ENCODE measurements at regions not wholly inside any gene's neighbourhood (a gene's known extent, or its start where the extent isn't known, plus 50 kb on each side); places are given as distances from the start of the nearest gene placed in this dataset.

GRCh38 chr9:78813602-78814180 is 516.8 kb downstream of the PSAT1 start:
- DNase-seq = no peak

DNA sequence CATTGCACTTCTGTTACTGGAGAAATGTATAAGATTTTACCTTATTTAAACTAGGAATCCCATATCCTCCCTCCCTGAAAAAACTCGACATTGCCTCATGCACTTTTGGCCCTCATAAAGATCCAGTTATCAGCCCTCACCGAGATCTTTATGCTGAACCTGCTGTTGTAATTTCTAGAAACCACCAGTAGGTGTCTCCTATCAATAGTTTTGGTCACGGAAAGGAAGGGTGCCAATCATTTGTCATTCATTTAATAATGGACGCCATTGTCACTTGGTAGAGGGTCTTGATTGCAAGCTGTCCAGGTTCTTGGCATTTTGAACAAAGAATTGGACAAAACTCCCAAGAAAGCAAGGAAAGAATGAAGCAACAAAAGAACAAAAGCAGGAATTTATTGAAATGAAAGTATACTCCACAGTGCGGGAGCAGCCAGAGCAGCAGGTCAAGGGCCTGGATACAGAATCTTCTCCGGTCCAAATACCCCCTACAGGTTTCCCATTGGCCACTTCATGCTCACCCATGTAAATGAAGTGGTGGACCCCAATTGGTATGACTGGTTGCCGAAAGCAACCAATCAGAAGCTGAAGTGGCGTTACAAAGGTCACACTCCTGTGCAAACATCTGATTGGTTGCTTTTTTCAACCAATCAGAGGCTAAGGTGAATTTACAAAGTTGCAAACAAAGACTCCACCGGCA is 524.3 kb downstream of the PSAT1 start:
- DNase-seq = peak; percentile 60

DNA sequence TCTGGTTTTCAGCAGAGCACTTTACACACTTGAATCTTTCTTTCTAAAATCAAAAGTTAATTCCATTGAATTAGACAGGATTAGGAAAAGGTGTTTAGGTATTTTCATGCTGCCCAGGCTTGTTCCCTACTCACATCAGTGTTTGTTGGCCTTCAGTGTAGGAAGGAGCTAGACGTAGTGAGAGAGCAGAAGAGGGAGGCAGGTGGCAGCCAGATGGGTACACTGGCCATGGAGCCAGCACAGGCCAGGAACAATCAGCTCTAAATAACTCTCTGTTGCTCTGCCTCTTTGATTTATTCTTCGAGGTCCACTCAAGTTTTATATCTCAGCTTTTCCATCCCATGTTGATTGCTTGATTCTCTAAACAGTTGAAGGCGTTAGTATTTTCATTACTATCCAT is 529.6 kb downstream of the PSAT1 start:
- no peak for DNase-seq

GRCh38 chr9:78828521-78828920 is 531.6 kb downstream of the PSAT1 start:
- DNase-seq = no peak

DNA sequence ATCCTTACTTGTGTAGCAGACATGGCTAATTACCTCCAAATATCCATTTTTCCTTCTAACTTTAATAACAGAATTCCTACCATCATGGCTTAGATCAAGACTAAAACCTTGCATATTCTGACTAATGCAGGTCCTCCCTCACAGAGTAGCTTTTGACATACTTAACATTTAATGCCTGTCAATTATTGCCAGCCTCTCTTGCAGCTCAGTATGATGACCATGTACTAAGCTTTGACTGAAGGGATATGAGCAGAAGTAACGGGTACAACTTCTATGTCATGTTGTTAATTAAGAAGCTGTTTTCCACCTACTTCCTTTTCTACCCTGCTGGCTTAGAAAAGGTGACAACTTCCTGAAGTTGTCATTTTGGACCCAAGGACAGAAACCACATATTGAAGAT is 533.4 kb downstream of the PSAT1 start:
- DNase-seq = no peak

- peak; percentile 15 for DNase-seq
Measured at GRCh38 chr9:78831726-78832125, 534.8 kb downstream of the PSAT1 start.

DNA sequence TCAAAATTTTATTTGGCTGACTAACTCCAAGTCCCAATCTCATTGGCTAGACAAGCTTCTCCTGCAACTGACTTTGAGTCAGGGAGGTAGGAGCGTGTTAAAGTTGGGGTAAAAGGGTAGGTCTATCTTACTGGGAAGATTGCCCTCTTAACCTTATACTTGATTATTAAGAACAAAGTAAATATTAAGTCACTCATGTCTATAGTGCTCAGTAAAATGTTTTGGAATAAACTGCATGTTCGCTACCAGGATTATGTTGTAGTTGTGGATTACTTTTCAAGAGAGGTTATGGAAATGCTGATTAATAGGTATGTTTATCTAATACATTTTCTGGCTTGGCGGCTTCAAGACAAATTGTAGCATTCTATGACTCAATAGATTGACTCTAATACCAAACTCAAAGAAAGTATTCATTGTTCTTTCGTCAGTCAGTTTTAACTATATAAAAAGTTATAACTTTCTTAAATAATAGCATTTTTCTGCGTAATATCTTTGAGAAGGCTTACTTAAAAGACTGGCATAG is 539.1 kb downstream of the PSAT1 start:
- DNase-seq = no peak

- DNase-seq = no peak
Measured at GRCh38 chr9:78839252-78839651, 542.3 kb downstream of the PSAT1 start.

DNA sequence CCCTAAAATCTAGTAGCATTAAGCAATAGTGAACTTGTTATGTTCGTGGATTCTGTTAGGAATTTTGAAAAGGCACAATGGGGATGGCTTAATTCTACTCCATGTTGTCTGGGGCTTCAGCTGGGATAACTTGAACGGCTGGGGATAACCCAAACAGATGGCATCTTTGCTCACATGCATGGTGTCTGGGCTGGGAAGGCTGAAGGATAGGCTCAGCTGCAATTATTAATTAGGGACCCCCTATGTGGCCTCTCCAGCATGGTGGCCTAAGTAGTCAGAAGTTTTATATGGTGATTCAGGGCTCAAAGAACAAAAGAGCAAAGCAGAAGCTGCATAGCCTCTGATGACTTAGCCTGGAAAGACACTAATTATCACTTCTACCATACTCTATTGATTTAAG is 551.1 kb downstream of the PSAT1 start:
- no peak for DNase-seq

DNA sequence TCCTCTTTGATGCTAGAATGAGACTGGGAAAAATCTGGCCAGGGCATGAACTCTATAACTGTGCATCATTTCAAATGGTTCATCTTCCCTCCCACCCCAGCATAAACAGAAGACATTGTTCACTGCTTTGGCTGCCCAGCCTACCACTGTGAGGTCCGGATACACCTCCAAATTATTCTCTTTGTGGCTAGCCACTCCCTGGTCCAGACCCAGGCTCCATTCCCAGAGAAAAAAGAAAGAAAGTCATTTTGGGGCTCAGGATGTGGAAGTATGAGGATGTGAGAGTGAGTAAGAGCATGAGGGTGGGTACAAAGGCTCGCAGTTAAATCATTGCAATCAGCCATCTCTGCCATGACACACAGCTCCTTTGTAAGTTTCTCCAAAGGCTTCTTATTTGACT is 559.2 kb downstream of the PSAT1 start:
- no peak for DNase-seq

GRCh38 chr9:78856781-78857180 is 559.9 kb downstream of the PSAT1 start:
- no peak for DNase-seq

GRCh38 chr9:78857373-78858225 is 560.7 kb downstream of the PSAT1 start:
- DNase-seq = no peak

- peak; percentile 59 for DNase-seq
Measured at GRCh38 chr9:78858266-78858665, 561.3 kb downstream of the PSAT1 start.

DNA sequence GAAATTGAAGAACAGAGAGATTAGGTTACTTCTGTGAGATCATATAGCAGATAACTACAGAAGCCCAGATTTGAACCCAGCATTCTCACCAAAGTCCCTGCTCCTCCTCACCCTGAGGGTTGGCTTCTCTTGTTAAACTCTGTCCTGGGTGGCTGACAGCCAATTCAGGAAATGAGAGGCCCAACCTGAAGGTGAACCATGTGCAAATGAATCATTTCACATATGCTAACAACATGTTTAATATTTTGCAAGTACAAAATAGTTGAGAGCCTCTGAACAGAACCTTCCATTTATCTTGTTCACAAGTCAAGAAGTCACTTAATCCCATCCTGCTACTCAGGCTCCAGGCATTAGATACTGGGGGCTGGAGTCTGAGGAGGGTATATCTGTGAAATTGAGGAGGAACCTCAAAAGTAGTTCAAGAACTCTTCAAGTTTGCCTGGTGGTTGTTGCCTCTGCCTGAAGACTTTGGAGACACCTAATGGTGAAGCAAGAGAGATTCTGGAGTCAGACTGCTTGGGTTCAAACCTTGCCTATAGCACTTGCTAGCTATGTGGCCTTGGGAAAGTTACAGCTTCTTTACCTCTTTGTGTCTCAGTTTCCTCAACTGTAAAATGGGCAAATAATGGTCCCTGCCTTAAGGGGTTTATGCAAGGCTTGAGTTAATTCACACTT is 564.0 kb downstream of the PSAT1 start:
- DNase-seq = peak; percentile 88

- DNase-seq = no peak
Measured at GRCh38 chr9:78863531-78863930, 566.6 kb downstream of the PSAT1 start.

DNA sequence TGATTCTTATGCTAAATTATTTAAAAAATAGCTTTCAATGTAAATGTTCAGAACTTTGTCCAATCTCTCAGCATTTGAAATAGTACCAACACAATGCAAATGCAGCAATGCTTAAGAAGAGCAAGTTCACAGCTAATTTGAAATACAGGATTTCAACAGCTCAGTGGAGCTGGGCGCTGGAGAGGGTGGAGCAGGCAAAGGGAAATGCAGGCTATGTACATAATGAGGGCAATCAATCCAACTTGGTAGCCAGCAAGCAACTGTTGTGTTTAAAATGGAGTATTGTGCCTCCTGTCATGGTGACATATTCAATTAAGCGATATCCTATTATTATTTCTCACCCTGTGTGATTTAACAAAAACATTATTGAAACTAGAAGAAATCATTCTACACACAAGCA is 568.8 kb downstream of the PSAT1 start:
- peak; percentile 25 for DNase-seq

GRCh38 chr9:78866207-78867132 is 569.5 kb downstream of the PSAT1 start:
- peak; percentile 97 for DNase-seq

DNA sequence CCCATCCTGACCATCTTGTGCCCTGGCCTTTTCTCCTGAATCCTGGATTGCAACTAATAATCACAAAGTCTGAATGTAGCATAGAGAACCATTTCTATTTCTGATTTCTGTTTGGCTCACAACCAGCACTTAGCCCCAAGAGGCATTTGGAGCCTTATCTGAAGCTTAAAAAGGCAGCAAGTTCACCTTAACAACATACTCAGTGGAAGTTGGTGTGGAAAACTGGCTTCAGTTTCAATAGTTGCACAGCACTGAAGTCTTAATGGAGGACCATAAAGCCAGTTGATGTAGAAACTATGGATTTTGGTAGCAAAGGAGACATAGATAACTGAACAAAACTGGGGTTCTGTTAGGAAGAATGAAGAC is 574.1 kb downstream of the PSAT1 start:
- DNase-seq = no peak

DNA sequence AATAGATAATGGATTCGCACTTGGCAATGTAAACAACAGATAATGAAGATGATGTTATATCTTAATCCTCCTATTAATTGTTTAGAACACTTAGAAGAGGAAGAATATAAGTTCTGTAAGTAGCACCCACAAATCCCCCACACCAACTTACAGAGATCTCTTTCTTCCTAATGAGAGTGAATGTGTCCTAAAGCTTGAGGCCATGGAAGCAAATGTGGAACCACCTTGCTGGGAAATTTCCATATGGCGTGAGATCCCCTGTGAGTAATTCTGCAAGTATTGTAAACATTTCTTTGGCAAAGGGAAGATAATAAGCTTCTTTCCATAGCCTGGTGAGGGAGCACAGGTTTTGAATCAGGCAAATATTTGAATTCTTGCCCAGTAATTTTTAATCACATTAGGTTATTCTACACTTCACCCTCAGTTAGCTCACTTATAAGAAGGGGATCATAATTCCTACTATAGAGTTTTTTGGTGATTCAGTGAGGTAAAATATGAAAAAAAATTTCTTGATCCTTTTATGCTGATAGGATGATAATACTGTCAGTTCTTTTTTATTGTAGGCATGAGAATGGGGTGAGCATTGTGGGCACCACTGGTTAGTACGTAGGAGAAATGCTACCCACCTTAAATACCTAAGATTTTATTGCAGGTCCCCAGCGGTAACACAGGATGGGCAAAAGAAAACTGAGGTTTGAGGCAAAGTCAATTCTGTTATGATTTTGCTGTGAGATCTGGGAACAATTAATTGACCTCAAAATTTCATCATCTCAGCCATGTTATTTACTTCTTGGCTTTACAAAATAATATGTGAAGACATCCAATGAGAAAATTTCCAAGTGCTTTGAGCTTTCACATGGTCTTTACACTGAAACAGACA is 574.8 kb downstream of the PSAT1 start:
- peak; percentile 98 for DNase-seq

- peak; percentile 57 for DNase-seq
Measured at GRCh38 chr9:78874061-78874460, 577.1 kb downstream of the PSAT1 start.

Data from EL (cell line).